Left ventricle myocardium inferior (tissue), 1 donor: ENCODE measurements at regions not wholly inside any gene's neighbourhood (a gene's known extent, or its start where the extent isn't known, plus 50 kb on each side); places are given as distances from the start of the nearest gene placed in this dataset.
"Not testable (repeated sequence)": the region's sequence is repeated elsewhere in the genome, so short reads cannot be mapped to it uniquely, and the experiment has no call there.

ENCODE experiments used
- DNase-seq: peaks from one replicate; pipeline ENCODE4 v3.0.0-alpha.2; 2020
- H3K27ac ChIP-seq: fragments of 200-600 bp; replicated peaks from 2 replicates; pipeline ENCODE4 v1.8.0; 2021
- H3K27me3 ChIP-seq: fragments of 200-600 bp; 2 replicates; pipeline ENCODE4 v1.8.0; 2021; ENCODE audit warnings: low read depth
- H3K36me3 ChIP-seq: fragments of 200-600 bp; 2 replicates; pipeline ENCODE4 v1.8.0; 2021
- H3K4me1 ChIP-seq: fragments of 200-600 bp; 2 replicates; pipeline ENCODE4 v1.8.0; 2021
- H3K4me3 ChIP-seq: fragments of 200-600 bp; 2 replicates; pipeline ENCODE4 v1.8.0; 2021; ENCODE audit warnings: mild to moderate bottlenecking, moderate library complexity
- H3K9me3 ChIP-seq: fragments of 200-600 bp; replicated peaks from 2 replicates; pipeline ENCODE4 v1.8.0; 2021
- intact Hi-C: fragments of 100-400 bp; cut with micrococcal nuclease; formaldehyde crosslinking; loops from one replicate; pipeline ENCODE4 v1.11.0; 2022
- TF ChIP-seq, protein P1 (sequence below): fragments of 200-600 bp; IDR thresholded peaks from 2 replicates; pipeline ENCODE4 v1.8.0; 2021; ENCODE audit warnings: antibody characterized with exemption, mild to moderate bottlenecking, borderline replicate concordance
- donor health status: DM: no; HTN: yes; CAD: no; lungs with severe emphysema.

- H3K9me3 ChIP-seq = no peaks in the 10 kb centered on the region
- H3K27me3 ChIP-seq = peaks cover 7% of the 10 kb centered on the region
- intact Hi-C loops = no loop called here
- no peaks in the 10 kb centered on the region for H3K36me3 ChIP-seq
- H3K4me1 ChIP-seq = no peaks in the 10 kb centered on the region
- TF ChIP-seq, protein P1, sequence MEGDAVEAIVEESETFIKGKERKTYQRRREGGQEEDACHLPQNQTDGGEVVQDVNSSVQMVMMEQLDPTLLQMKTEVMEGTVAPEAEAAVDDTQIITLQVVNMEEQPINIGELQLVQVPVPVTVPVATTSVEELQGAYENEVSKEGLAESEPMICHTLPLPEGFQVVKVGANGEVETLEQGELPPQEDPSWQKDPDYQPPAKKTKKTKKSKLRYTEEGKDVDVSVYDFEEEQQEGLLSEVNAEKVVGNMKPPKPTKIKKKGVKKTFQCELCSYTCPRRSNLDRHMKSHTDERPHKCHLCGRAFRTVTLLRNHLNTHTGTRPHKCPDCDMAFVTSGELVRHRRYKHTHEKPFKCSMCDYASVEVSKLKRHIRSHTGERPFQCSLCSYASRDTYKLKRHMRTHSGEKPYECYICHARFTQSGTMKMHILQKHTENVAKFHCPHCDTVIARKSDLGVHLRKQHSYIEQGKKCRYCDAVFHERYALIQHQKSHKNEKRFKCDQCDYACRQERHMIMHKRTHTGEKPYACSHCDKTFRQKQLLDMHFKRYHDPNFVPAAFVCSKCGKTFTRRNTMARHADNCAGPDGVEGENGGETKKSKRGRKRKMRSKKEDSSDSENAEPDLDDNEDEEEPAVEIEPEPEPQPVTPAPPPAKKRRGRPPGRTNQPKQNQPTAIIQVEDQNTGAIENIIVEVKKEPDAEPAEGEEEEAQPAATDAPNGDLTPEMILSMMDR = no peak
- no peak for DNase-seq
- no peak overlapping the region for H3K27ac ChIP-seq
- H3K4me3 ChIP-seq = no peak overlapping the region
Observed at GRCh38 chr10:121374121-121374520, 224.1 kb downstream of the FGFR2 start.

- H3K9me3 ChIP-seq = no peaks in the 10 kb centered on the region
- H3K4me3 ChIP-seq = no peak overlapping the region
- no peak for DNase-seq
- no peak overlapping the region for H3K27ac ChIP-seq
- H3K4me1 ChIP-seq = no peaks in the 10 kb centered on the region
- intact Hi-C loops = no loop called here
- no peaks in the 10 kb centered on the region for H3K36me3 ChIP-seq
- TF ChIP-seq, protein P1 = no peak
- H3K27me3 ChIP-seq = peaks cover 4% of the 10 kb centered on the region
Observed at GRCh38 chr10:121375172-121375571, 223.1 kb downstream of the FGFR2 start.

DNA sequence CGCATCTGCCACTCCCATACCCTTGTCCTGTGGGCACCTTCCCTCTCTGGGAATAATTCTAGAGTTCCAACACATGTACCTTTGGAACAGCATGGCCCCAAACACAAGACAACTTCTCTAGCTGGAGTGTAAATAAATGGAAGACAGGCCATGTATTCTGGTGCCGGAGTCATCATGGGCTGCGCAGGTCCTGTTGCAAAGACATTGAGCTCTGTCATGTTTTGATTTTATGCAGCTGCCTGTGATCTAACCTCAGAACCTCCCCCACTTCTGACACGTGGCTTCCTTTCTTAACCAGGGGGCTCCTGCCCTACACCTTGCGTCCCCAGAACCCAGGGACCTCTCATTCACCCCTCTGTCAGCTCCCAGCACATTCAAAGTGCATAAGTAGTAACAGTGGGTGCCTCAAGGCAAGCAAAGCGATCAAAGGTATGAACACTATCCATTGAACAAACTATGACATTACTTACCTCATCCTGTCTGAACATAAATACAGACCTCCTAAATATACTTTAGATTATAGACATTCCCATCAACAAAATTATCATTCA lies 219.9 kb downstream of the FGFR2 start:
- intact Hi-C loops = no loop called here
- Histone ChIP-seq H3K4me1 (no peaks in the 10 kb centered on the region), H3K9me3 (no peaks in the 10 kb centered on the region), H3K4me3 (no peak overlapping the region), H3K27ac (no peak overlapping the region), H3K36me3 (no peaks in the 10 kb centered on the region), H3K27me3 (no peaks in the 10 kb centered on the region)
- TF ChIP-seq, protein P1 = no peak
- DNase-seq = no peak

GRCh38 chr10:121379013-121379412 lies 219.2 kb downstream of the FGFR2 start:
- Histone ChIP-seq H3K27ac (no peak overlapping the region), H3K9me3 (no peaks in the 10 kb centered on the region), H3K4me3 (no peak overlapping the region), H3K36me3 (no peaks in the 10 kb centered on the region), H3K4me1 (no peaks in the 10 kb centered on the region), H3K27me3 (peaks cover 2% of the 10 kb centered on the region)
- TF ChIP-seq, protein P1 = no peak
- DNase-seq = no peak
- intact Hi-C loops = no loop called here

- TF ChIP-seq, protein P1 = no peak
- H3K27ac ChIP-seq = no peak overlapping the region
- intact Hi-C loops = no loop called here
- DNase-seq = no peak
- peaks cover 4% of the 10 kb centered on the region for H3K27me3 ChIP-seq
- no peaks in the 10 kb centered on the region for H3K4me1 ChIP-seq
- H3K36me3 ChIP-seq = no peaks in the 10 kb centered on the region
- H3K4me3 ChIP-seq = no peak overlapping the region
- no peaks in the 10 kb centered on the region for H3K9me3 ChIP-seq
Observed at GRCh38 chr10:121380211-121380610, 218.0 kb downstream of the FGFR2 start.

GRCh38 chr10:121382029-121382520 lies 216.2 kb downstream of the FGFR2 start:
- DNase-seq, H3K36me3 ChIP-seq, intact Hi-C loops, H3K27me3 ChIP-seq, H3K4me1 ChIP-seq, H3K9me3 ChIP-seq, H3K27ac ChIP-seq, H3K4me3 ChIP-seq: not testable (repeated sequence)
